ENCODE measurements at regions not wholly inside any gene's neighbourhood (a gene's known extent, or its start where the extent isn't known, plus 50 kb on each side); places are given as distances from the start of the nearest gene placed in this dataset.

GRCh38 chr5:53206562-53206961 is 97.0 kb upstream of the MOCS2 start:
- Histone ChIP-seq H3K27me3 (ENCODE audit: insufficient read depth, low read length) (no peaks in the 10 kb centered on the region), H3K27ac (ENCODE audit: low read depth, low read length) (no peak overlapping the region), H3K4me2 (ENCODE audit: insufficient read depth, low read length) (no peak overlapping the region), H4K20me1 (ENCODE audit: insufficient read depth, low read length) (no peaks in the 10 kb centered on the region), H3K4me1 (ENCODE audit: insufficient read depth, low read length) (no peaks in the 10 kb centered on the region), H3K4me3 (ENCODE audit: insufficient read depth, low read length) (no peak overlapping the region), H3K9me3 (ENCODE audit: low read depth, low read length) (no peaks in the 10 kb centered on the region), H3K79me2 (ENCODE audit: insufficient read depth, low read length) (no peaks in the 10 kb centered on the region), H2AFZ (ENCODE audit: low read length) (peak overlapping the region; percentile 9), H3K36me3 (ENCODE audit: insufficient read depth, low read length) (no peaks in the 10 kb centered on the region)
- no peak for TF ChIP-seq CTCF (IDR thresholded peaks at IDR 0.05; ENCODE audit: extremely low read depth, low read depth, low read length)
- peak; percentile 0 for DNase-seq (ENCODE audit: insufficient read length, low spot score, missing footprints)

DNA sequence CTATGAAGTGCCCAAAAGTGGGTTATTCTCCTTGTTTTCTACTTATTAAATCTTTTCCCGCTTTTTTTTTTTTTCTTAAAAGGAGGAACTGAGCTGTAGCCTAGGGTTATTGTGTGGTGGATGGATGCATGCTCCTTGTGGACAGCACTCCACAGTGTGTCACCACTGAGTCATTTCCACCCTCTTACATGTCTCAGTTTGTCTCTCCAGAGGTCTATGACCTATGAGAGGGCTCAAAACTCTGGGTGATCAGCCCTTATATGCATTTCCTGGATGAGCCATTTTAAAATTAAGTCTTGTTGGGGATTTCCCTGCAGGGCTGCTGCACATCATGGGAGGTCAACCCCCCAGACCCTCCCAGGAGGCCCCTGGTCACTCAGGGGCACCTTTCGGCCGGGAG is 102.2 kb upstream of the MOCS2 start:
- H3K4me3 ChIP-seq (ENCODE audit: insufficient read depth, low read length) = no peak overlapping the region
- no peak overlapping the region for H3K27ac ChIP-seq (ENCODE audit: low read depth, low read length)
- H3K9me3 ChIP-seq (ENCODE audit: low read depth, low read length) = no peaks in the 10 kb centered on the region
- H3K27me3 ChIP-seq (ENCODE audit: insufficient read depth, low read length) = no peaks in the 10 kb centered on the region
- H4K20me1 ChIP-seq (ENCODE audit: insufficient read depth, low read length) = no peaks in the 10 kb centered on the region
- DNase-seq (ENCODE audit: insufficient read length, low spot score, missing footprints) = peak; percentile 21
- H2AFZ ChIP-seq (ENCODE audit: low read length) = no peak overlapping the region
- no peak overlapping the region for H3K4me2 ChIP-seq (ENCODE audit: insufficient read depth, low read length)
- TF ChIP-seq CTCF (IDR thresholded peaks at IDR 0.05; ENCODE audit: extremely low read depth, low read depth, low read length) = no peak
- no peaks in the 10 kb centered on the region for H3K36me3 ChIP-seq (ENCODE audit: insufficient read depth, low read length)
- H3K4me1 ChIP-seq (ENCODE audit: insufficient read depth, low read length) = no peaks in the 10 kb centered on the region
- no peaks in the 10 kb centered on the region for H3K79me2 ChIP-seq (ENCODE audit: insufficient read depth, low read length)

DNA sequence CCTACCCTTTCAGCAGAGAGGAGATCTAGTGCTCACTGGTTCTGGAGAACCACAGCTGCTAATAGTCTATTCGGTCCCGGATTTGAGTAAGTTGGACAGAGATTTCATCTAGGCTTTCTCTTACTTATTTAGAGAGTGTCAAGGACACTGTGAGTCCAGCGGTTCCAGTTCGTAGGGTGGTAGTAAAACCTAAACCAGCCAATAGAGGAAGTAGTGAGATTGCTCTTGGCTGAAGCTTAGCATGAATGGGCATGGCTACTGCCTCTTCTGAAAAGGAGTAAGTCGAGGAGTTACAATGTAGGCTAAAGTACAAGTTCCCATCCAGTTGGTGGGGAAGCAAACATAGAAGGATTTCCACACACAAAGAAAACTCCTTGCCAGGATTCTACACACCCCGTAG is 109.6 kb upstream of the MOCS2 start:
- H3K27ac ChIP-seq (ENCODE audit: low read depth, low read length) = no peak overlapping the region
- H3K4me3 ChIP-seq (ENCODE audit: insufficient read depth, low read length) = no peak overlapping the region
- H3K9me3 ChIP-seq (ENCODE audit: low read depth, low read length) = no peaks in the 10 kb centered on the region
- DNase-seq (ENCODE audit: insufficient read length, low spot score, missing footprints) = no peak
- no peaks in the 10 kb centered on the region for H3K27me3 ChIP-seq (ENCODE audit: insufficient read depth, low read length)
- H4K20me1 ChIP-seq (ENCODE audit: insufficient read depth, low read length) = no peaks in the 10 kb centered on the region
- TF ChIP-seq CTCF (IDR thresholded peaks at IDR 0.05; ENCODE audit: extremely low read depth, low read depth, low read length) = no peak
- H3K4me1 ChIP-seq (ENCODE audit: insufficient read depth, low read length) = no peaks in the 10 kb centered on the region
- H3K79me2 ChIP-seq (ENCODE audit: insufficient read depth, low read length) = no peaks in the 10 kb centered on the region
- H3K4me2 ChIP-seq (ENCODE audit: insufficient read depth, low read length) = no peak overlapping the region
- no peak overlapping the region for H2AFZ ChIP-seq (ENCODE audit: low read length)
- H3K36me3 ChIP-seq (ENCODE audit: insufficient read depth, low read length) = no peaks in the 10 kb centered on the region

GRCh38 chr5:53219610-53220009 is 110.1 kb upstream of the MOCS2 start:
- Histone ChIP-seq H3K4me1 (ENCODE audit: insufficient read depth, low read length) (no peaks in the 10 kb centered on the region), H3K79me2 (ENCODE audit: insufficient read depth, low read length) (no peaks in the 10 kb centered on the region), H3K27me3 (ENCODE audit: insufficient read depth, low read length) (no peaks in the 10 kb centered on the region), H3K4me2 (ENCODE audit: insufficient read depth, low read length) (no peak overlapping the region), H3K4me3 (ENCODE audit: insufficient read depth, low read length) (no peak overlapping the region), H2AFZ (ENCODE audit: low read length) (no peak overlapping the region), H3K9me3 (ENCODE audit: low read depth, low read length) (no peaks in the 10 kb centered on the region), H4K20me1 (ENCODE audit: insufficient read depth, low read length) (no peaks in the 10 kb centered on the region), H3K36me3 (ENCODE audit: insufficient read depth, low read length) (no peaks in the 10 kb centered on the region), H3K27ac (ENCODE audit: low read depth, low read length) (no peak overlapping the region)
- DNase-seq (ENCODE audit: insufficient read length, low spot score, missing footprints) = no peak
- no peak for TF ChIP-seq CTCF (IDR thresholded peaks at IDR 0.05; ENCODE audit: extremely low read depth, low read depth, low read length)

Data from osteoblast (primary cell).